Thyroid gland (tissue), 4 donors: ENCODE measurements at regions not wholly inside any gene's neighbourhood (a gene's known extent, or its start where the extent isn't known, plus 50 kb on each side); places are given as distances from the start of the nearest gene placed in this dataset.

ENCODE experiments used
- POLR2A ChIP-seq, 2 donors: fragments of 450-650 bp; IDR thresholded peaks; one replicate each; pipeline ENCODE4 v1.6.1; 2017; ENCODE audit warnings: antibody characterized with exemption in 2 of 2, mild to moderate bottlenecking in 2 of 2, moderate library complexity in 1 of 2
- TF ChIP-seq, protein P1 (sequence below), 6 experiments: fragments of 200-600 bp in 3 of 6; fragments of 450-650 bp in 3 of 6; sonication (generic) in 3 of 6; IDR thresholded peaks; one replicate each; pipeline ENCODE4 v1.5.1; 2016 to 2019; ENCODE audit warnings: antibody characterized with exemption in 6 of 6, mild to moderate bottlenecking in 2 of 6, inconsistent platforms in 1 of 6, moderate library complexity in 1 of 6

DNA sequence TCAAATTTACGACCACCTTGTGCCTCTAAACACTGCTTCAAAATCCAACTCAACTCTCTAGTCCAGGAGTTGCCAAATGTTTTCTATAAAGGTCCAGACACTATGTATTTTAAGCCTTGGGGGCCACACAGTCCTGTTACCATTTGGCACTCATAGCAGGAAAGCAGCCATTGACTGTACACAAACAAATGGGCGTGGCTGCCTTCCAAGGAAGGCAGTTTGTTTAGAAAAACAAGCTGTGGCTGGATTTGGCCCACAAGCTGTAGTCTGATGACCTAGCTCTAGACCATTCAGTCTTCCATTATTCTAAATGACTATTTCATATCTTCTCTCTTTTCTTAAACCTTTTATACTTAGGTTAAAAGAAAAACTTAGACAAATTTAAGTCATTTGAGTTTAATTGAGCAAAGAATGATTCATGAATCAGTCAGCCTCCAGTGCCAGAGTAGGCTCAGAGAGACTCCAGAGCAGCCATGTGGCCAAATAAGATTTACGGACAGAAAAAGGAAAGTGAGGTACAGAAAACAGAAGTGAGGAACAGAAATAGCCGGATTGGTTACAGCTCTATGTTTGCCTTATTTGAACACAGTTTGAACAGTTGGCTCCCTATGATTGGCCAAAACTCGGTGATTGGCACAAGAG, 825.8 kb upstream of the LCORL start:
- no peak for TF ChIP-seq POLR2A (IDR thresholded peaks at IDR 0.05)
- TF ChIP-seq, protein P1, sequence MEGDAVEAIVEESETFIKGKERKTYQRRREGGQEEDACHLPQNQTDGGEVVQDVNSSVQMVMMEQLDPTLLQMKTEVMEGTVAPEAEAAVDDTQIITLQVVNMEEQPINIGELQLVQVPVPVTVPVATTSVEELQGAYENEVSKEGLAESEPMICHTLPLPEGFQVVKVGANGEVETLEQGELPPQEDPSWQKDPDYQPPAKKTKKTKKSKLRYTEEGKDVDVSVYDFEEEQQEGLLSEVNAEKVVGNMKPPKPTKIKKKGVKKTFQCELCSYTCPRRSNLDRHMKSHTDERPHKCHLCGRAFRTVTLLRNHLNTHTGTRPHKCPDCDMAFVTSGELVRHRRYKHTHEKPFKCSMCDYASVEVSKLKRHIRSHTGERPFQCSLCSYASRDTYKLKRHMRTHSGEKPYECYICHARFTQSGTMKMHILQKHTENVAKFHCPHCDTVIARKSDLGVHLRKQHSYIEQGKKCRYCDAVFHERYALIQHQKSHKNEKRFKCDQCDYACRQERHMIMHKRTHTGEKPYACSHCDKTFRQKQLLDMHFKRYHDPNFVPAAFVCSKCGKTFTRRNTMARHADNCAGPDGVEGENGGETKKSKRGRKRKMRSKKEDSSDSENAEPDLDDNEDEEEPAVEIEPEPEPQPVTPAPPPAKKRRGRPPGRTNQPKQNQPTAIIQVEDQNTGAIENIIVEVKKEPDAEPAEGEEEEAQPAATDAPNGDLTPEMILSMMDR (IDR thresholded peaks at IDR 0.05) = no peak
